Esophagus squamous epithelium (tissue), 5 donors: ENCODE measurements at regions not wholly inside any gene's neighbourhood (a gene's known extent, or its start where the extent isn't known, plus 50 kb on each side); places are given as distances from the start of the nearest gene placed in this dataset.

Source experiments
- DNase-seq: peaks from one replicate; lab custom pipeline; 2025; lab: John Stamatoyannopoulos, UW
- H3K27ac ChIP-seq, 4 donors: fragments of 200-600 bp; sonication (generic); one replicate each; pipeline ENCODE4 v1.5.1; 2016 to 2019; ENCODE audit warnings: mild to moderate bottlenecking in 1 of 4
- H3K27me3 ChIP-seq, 4 donors: fragments of 200-600 bp; sonication (generic); 1 replicate in 3 of 4; 2 replicates in 1 of 4; pipeline versions ENCODE4 v1.5.1 to v1.6.0; 2017 to 2021; ENCODE audit warnings: antibody characterized with exemption in 1 of 4
- H3K36me3 ChIP-seq, 3 donors: fragments of 200-600 bp; sonication (generic); one replicate each; pipeline ENCODE4 v1.5.1; 2016 to 2019
- H3K4me1 ChIP-seq, 3 donors: fragments of 200-600 bp; sonication (generic); one replicate each; pipeline ENCODE4 v1.5.1; 2017 to 2019
- H3K4me3 ChIP-seq, 4 donors: fragments of 200-600 bp; sonication (generic); 1 replicate in 3 of 4; 2 replicates in 1 of 4; pipeline ENCODE4 v1.5.1; 2016 to 2019; ENCODE audit warnings: mild to moderate bottlenecking in 2 of 4, moderate library complexity in 1 of 4
- H3K9me3 ChIP-seq, 3 donors: fragments of 200-600 bp; sonication (generic); one replicate each; pipeline ENCODE4 v1.5.1; 2016 to 2019
- CTCF ChIP-seq, 6 experiments: fragments of 450-650 bp in 4 of 6; fragments of 200-600 bp in 2 of 6; sonication (generic) in 2 of 6; IDR thresholded peaks; one replicate each; pipeline ENCODE4 v1.5.1; 2016 to 2019; ENCODE audit warnings: antibody characterized with exemption in 6 of 6, mild to moderate bottlenecking in 4 of 6, moderate library complexity in 4 of 6
- POLR2A ChIP-seq, 4 donors: fragments of 450-650 bp; IDR thresholded peaks; one replicate each; pipeline ENCODE4 v1.6.1; 2017; ENCODE audit warnings: antibody characterized with exemption in 4 of 4, mild to moderate bottlenecking in 4 of 4, moderate library complexity in 3 of 4
- WGBS, 2 donors: methylation state at CpG; one replicate each; pipeline ENCODE4 v1.1.5; 2018; 5-methylcytosine and 5-hydroxymethylcytosine counted together
- intact Hi-C: fragments of 100-400 bp; cut with DNase I; formaldehyde crosslinking; loops from one replicate; pipeline ENCODE4 v1.15.0; 2022
- donor health status: DM: yes; HTN: yes; CAD: no.

GRCh38 chr2:128775217-128775913, 456.7 kb upstream of the HS6ST1 start:
- no peaks in the 10 kb centered on the region for H3K27me3 ChIP-seq
- no peak overlapping the region for H3K4me3 ChIP-seq
- no peak overlapping the region for H3K27ac ChIP-seq
- H3K9me3 ChIP-seq = no peaks in the 10 kb centered on the region
- H3K36me3 ChIP-seq = no peaks in the 10 kb centered on the region
- H3K4me1 ChIP-seq = peaks cover 0 to 15% (median 5%) of the 10 kb centered on the region in 3 donors
- DNase-seq = no peak
- TF ChIP-seq POLR2A (IDR thresholded peaks at IDR 0.05) = no peak
- no peak for TF ChIP-seq CTCF (IDR thresholded peaks at IDR 0.05)
- 78 to 90% methylated on average over 7 to 9 of the region's 10 CpGs for WGBS, 2 donors
- intact Hi-C loops = no loop called here

GRCh38 chr2:128775914-128776285, 457.2 kb upstream of the HS6ST1 start:
- TF ChIP-seq CTCF (IDR thresholded peaks at IDR 0.05) (no peak), POLR2A (IDR thresholded peaks at IDR 0.05) (no peak)
- peaks cover 0 to 15% (median 5%) of the 10 kb centered on the region in 3 donors for H3K4me1 ChIP-seq
- intact Hi-C loops = no loop called here
- H3K27ac ChIP-seq = no peak overlapping the region
- WGBS, 2 donors = 80 to 85% methylated on average over 2 to 3 of the region's 4 CpGs
- no peak overlapping the region for H3K4me3 ChIP-seq
- no peaks in the 10 kb centered on the region for H3K27me3 ChIP-seq
- DNase-seq = no peak
- no peaks in the 10 kb centered on the region for H3K36me3 ChIP-seq
- H3K9me3 ChIP-seq = no peaks in the 10 kb centered on the region

- Histone ChIP-seq H3K27me3 (no peaks in the 10 kb centered on the region), H3K27ac (no peak overlapping the region), H3K4me1 (peaks cover 0 to 15% (median 5%) of the 10 kb centered on the region in 3 donors), H3K36me3 (no peaks in the 10 kb centered on the region), H3K9me3 (no peaks in the 10 kb centered on the region), H3K4me3 (no peak overlapping the region)
- intact Hi-C loops = no loop called here
- no peak for DNase-seq
- 84 to 90% methylated on average over 12 to 13 of the region's 15 CpGs for WGBS, 2 donors
- TF ChIP-seq CTCF (IDR thresholded peaks at IDR 0.05) = no peak
- no peak for TF ChIP-seq POLR2A (IDR thresholded peaks at IDR 0.05)
Measured at GRCh38 chr2:128776461-128777195, 458.0 kb upstream of the HS6ST1 start.

- Histone ChIP-seq H3K9me3 (no peaks in the 10 kb centered on the region), H3K4me1 (peaks cover 0 to 15% (median 5%) of the 10 kb centered on the region in 3 donors), H3K4me3 (no peak overlapping the region), H3K27ac (no peak overlapping the region), H3K27me3 (no peaks in the 10 kb centered on the region), H3K36me3 (no peaks in the 10 kb centered on the region)
- DNase-seq = no peak
- WGBS, 2 donors = 81 to 84% methylated on average over 15 to 16 of the region's 20 CpGs
- intact Hi-C loops = no loop called here
- TF ChIP-seq POLR2A (IDR thresholded peaks at IDR 0.05) = no peak
- no peak for TF ChIP-seq CTCF (IDR thresholded peaks at IDR 0.05)
Measured at GRCh38 chr2:128777196-128778035, 458.7 kb upstream of the HS6ST1 start.
